Eye (tissue), 1 donor: ENCODE measurements at regions not wholly inside any gene's neighbourhood (a gene's known extent, or its start where the extent isn't known, plus 50 kb on each side); places are given as distances from the start of the nearest gene placed in this dataset.
"Not testable (repeated sequence)": the region's sequence is repeated elsewhere in the genome, so short reads cannot be mapped to it uniquely, and the experiment has no call there.

Source experiments
- DNase-seq: peaks from one replicate; pipeline ENCODE4 v3.0.0-alpha.2; 2015

GRCh38 chr22:48498526-48499331 is 1328.9 kb downstream of the BRD1 start:
- no peak for DNase-seq

GRCh38 chr22:48497743-48498520 is 1329.7 kb downstream of the BRD1 start:
- DNase-seq, result not testable (repeated sequence)

GRCh38 chr22:48496987-48497650 is 1330.6 kb downstream of the BRD1 start:
- no peak for DNase-seq

GRCh38 chr22:48496226-48496845 is 1331.3 kb downstream of the BRD1 start:
- peak; percentile 49 for DNase-seq

- no peak for DNase-seq
Observed at GRCh38 chr22:48495751-48496080, 1332.0 kb downstream of the BRD1 start.

- DNase-seq, result peak; percentile 47
Observed at GRCh38 chr22:48494968-48495750, 1332.5 kb downstream of the BRD1 start.

GRCh38 chr22:48494256-48494967 is 1333.3 kb downstream of the BRD1 start:
- no peak for DNase-seq

GRCh38 chr22:48493733-48494132 is 1333.9 kb downstream of the BRD1 start:
- DNase-seq, result no peak

GRCh38 chr22:48492366-48493320 is 1335.0 kb downstream of the BRD1 start:
- peak; percentile 96 for DNase-seq

GRCh38 chr22:48491451-48491941 is 1336.2 kb downstream of the BRD1 start:
- DNase-seq, result peak; percentile 64

GRCh38 chr22:48490500-48491411 is 1336.9 kb downstream of the BRD1 start:
- DNase-seq, result peak; percentile 48

GRCh38 chr22:48489551-48490499 is 1337.8 kb downstream of the BRD1 start:
- DNase-seq, result peak; percentile 77

GRCh38 chr22:48488611-48489511 is 1338.8 kb downstream of the BRD1 start:
- DNase-seq, result peak; percentile 80

GRCh38 chr22:48488149-48488551 is 1339.5 kb downstream of the BRD1 start:
- peak; percentile 73 for DNase-seq

- DNase-seq, result no peak
Observed at GRCh38 chr22:48486558-48486957, 1341.1 kb downstream of the BRD1 start.

GRCh38 chr22:48486134-48486532 is 1341.5 kb downstream of the BRD1 start:
- DNase-seq, result no peak
